ENCODE measurements at regions not wholly inside any gene's neighbourhood (a gene's known extent, or its start where the extent isn't known, plus 50 kb on each side); places are given as distances from the start of the nearest gene placed in this dataset.

DNA sequence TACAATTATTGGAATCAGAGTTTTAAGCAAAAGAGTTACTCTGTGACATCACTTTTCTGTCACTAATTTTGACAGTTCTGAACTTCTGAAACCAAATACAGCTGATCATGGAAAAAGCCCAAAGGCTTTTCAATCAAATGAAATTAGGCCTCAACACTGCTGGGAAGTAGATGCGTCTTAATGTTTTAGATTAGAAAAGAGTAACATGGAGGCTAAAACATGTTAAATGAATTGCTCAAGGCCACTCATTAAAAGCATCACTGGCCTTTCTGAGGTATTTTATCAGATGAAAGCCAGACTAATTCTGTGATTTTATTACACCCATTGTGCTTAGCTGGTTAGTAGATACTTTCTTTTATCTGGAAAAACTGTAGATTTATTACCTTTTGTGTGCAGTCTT is 672.6 kb downstream of the CENPC start:
- no peak for TF ChIP-seq POLR2A (IDR thresholded peaks at IDR 0.05)
- no peak for TF ChIP-seq CTCF (IDR thresholded peaks at IDR 0.05)
